ENCODE measurements at regions not wholly inside any gene's neighbourhood (a gene's known extent, or its start where the extent isn't known, plus 50 kb on each side); places are given as distances from the start of the nearest gene placed in this dataset.

- no peak for TF ChIP-seq CTCF (IDR thresholded peaks at IDR 0.05)
- Histone ChIP-seq H3K27me3 (ENCODE audit: control insufficient read depth in 2 of 2, insufficient read depth in 2 of 2, low read length in 2 of 2) (no peaks in the 10 kb centered on the region), H2AFZ (ENCODE audit: insufficient read depth, low read depth, low read length, poor library complexity, severe bottlenecking) (peak overlapping the region; percentile 31), H3K4me3 (replicated peaks in 1 of 3; ENCODE audit: low read depth in 2 of 3, low read length in 3 of 3) (no peak overlapping the region), H3K36me3 (replicated peaks in 1 of 2; ENCODE audit: control insufficient read depth in 1 of 2, insufficient read depth in 2 of 2, low read length in 2 of 2) (no peaks in the 10 kb centered on the region), H3K9me3 (replicated peaks in 1 of 2; ENCODE audit: control insufficient read depth in 1 of 2, insufficient read depth in 1 of 2, low read length in 2 of 2) (peaks cover 0 to 1% of the 10 kb centered on the region in 2 donors), H3K9ac (ENCODE audit: insufficient read depth, low read length, poor library complexity, severe bottlenecking) (no peak overlapping the region), H3K4me2 (replicated peaks; ENCODE audit: extremely low read depth, low read length, poor library complexity, severe bottlenecking) (peak overlapping the region; percentile 24), H4K20me1 (ENCODE audit: insufficient read depth, low read length) (no peaks in the 10 kb centered on the region), H3K27ac (ENCODE audit: low read depth in 1 of 2, low read length in 2 of 2) (no peak overlapping the region), H3K79me2 (ENCODE audit: insufficient read depth, low read length) (no peaks in the 10 kb centered on the region), H3K4me1 (ENCODE audit: control insufficient read depth in 1 of 2, insufficient read depth in 2 of 2, low read length in 2 of 2) (no peaks in the 10 kb centered on the region)
- no peaks in the 10 kb centered on the region for H3K36me3 Mint-ChIP-seq
- H3K27me3 Mint-ChIP-seq (ENCODE audit: low read depth in 3 of 3), result peaks cover 1 to 6% (median 3%) of the 10 kb centered on the region in 3 donors
- H3K4me3 Mint-ChIP-seq, result peak overlapping the region; percentile 28 to 69
- H3K9me3 Mint-ChIP-seq, result peaks cover 0 to 8% (median 0%) of the 10 kb centered on the region in 7 donors
- intact Hi-C loops (cut with micrococcal nuclease), result no loop called here
- WGBS (ENCODE audit: insufficient coverage), result 58% methylated on average over 2 of the region's 4 CpGs
- no peak for DNase-seq
- peaks cover 7% of the 10 kb centered on the region for H3K4me1 Mint-ChIP-seq
- H3K27ac Mint-ChIP-seq, result peak overlapping the region in 3 of 7 donors; percentile 15 to 54 (median 35)
These were observed 51.2 kb upstream of the ABI1 start for GRCh38 chr10:26911811-26912461.

All from CD14-positive monocyte (primary cell).